PC-9 (cell line): ENCODE measurements at regions not wholly inside any gene's neighbourhood (a gene's known extent, or its start where the extent isn't known, plus 50 kb on each side); places are given as distances from the start of the nearest gene placed in this dataset.

Experiments used
- BruUV-seq: library from RNA; stranded (reverse); fragments of 400-500 nt; replicated peaks from 2 replicates; lab custom pipeline; 2021; lab: Mats Ljungman, UMichigan
- CTCF ChIA-PET: fragments of 300-600 bp; sonication (Branson Sonifier 250); formaldehyde crosslinking; loops from one replicate; lab custom pipeline; 2022; ENCODE audit warnings: antibody characterized with exemption; lab: Charles Lee
- POLR2A ChIA-PET: fragments of 300-600 bp; sonication (Branson Sonifier 250); formaldehyde crosslinking; loops from one replicate; lab custom pipeline; 2022; ENCODE audit warnings: antibody characterized with exemption; ENCODE audit not compliant: unreplicated experiment; lab: Charles Lee
- DNase-seq, 2 experiments: peaks; one replicate each; pipeline versions ENCODE4 v3.0.0 to v3.0.0-alpha.2; 2015 to 2022; ENCODE audit warnings: mixed read lengths in 1 of 2
- H2AFZ ChIP-seq: fragments of 200-600 bp; sonication (generic); 2 replicates; pipeline ENCODE4 v1.8.1; 2017; ENCODE audit warnings: antibody characterized with exemption
- H3F3A ChIP-seq: fragments of 200-600 bp; sonication (generic); 2 replicates; pipeline ENCODE4 v1.8.1; 2017; ENCODE audit warnings: antibody characterized with exemption, mild to moderate bottlenecking, low read depth; ENCODE audit not compliant: insufficient read depth
- H3K27ac ChIP-seq: fragments of 200-600 bp; sonication (generic); 2 replicates; pipeline ENCODE4 v1.6.1; 2016; ENCODE audit warnings: mixed run types
- H3K27me3 ChIP-seq: fragments of 200-600 bp; sonication (generic); 2 replicates; pipeline ENCODE4 v1.6.1; 2016; ENCODE audit warnings: low read depth, mixed run types; ENCODE audit not compliant: insufficient read depth
- H3K36me3 ChIP-seq: fragments of 200-600 bp; sonication (generic); 2 replicates; pipeline ENCODE4 v1.6.1; 2016; ENCODE audit warnings: low read depth, mixed run types
- H3K4me1 ChIP-seq: fragments of 200-600 bp; sonication (generic); replicated peaks from 2 replicates; pipeline ENCODE4 v1.6.1; 2016; ENCODE audit warnings: mixed run types; ENCODE audit not compliant: insufficient read depth
- H3K4me2 ChIP-seq: fragments of 200-600 bp; sonication (generic); 2 replicates; pipeline ENCODE4 v1.6.1; 2017; ENCODE audit warnings: mixed run types
- H3K4me3 ChIP-seq: fragments of 200-600 bp; sonication (generic); 2 replicates; pipeline ENCODE4 v1.6.1; 2016; ENCODE audit warnings: mixed run types
- H3K79me2 ChIP-seq: fragments of 200-600 bp; sonication (generic); 2 replicates; pipeline ENCODE4 v1.6.1; 2017; ENCODE audit warnings: low read depth, mixed run types
- H3K9me2 ChIP-seq: fragments of 200-600 bp; sonication (generic); 2 replicates; pipeline ENCODE4 v1.8.1; 2017; ENCODE audit warnings: mild to moderate bottlenecking; ENCODE audit not compliant: insufficient read depth
- H3K9me3 ChIP-seq: fragments of 200-600 bp; sonication (generic); 2 replicates; pipeline ENCODE4 v1.8.1; 2016; ENCODE audit warnings: low read depth; ENCODE audit not compliant: insufficient read depth
- H4K20me1 ChIP-seq: fragments of 200-600 bp; sonication (generic); 2 replicates; pipeline ENCODE4 v1.8.1; 2017; ENCODE audit not compliant: insufficient read depth
- CTCF ChIP-seq: fragments of 200-600 bp; sonication (generic); conservative IDR thresholded peaks from 2 replicates; pipeline ENCODE4 v1.6.1; 2017; ENCODE audit warnings: mixed run types, antibody characterized with exemption, mild to moderate bottlenecking, moderate library complexity
- EZH2 ChIP-seq: fragments of 200-600 bp; sonication (generic); IDR thresholded peaks from 2 replicates; pipeline ENCODE4 v1.8.0; 2017; ENCODE audit warnings: antibody characterized with exemption, low read depth
- intact Hi-C: fragments of 100-400 bp; cut with micrococcal nuclease; formaldehyde crosslinking; loops from one replicate; pipeline ENCODE4 v1.10.0; 2022; ENCODE audit not compliant: unreplicated experiment

- no peak for TF ChIP-seq CTCF
- TF ChIP-seq EZH2, result no peak
- POLR2A ChIA-PET, result no interaction called here
- no peaks in the 10 kb centered on the region for H3K79me2 ChIP-seq
- H3K4me2 ChIP-seq, result no peak overlapping the region
- no peaks in the 10 kb centered on the region for H4K20me1 ChIP-seq
- no peaks in the 10 kb centered on the region; the same call in 1 of the 2 replicates for H3F3A ChIP-seq
- no peak for DNase-seq
- no peaks in the 10 kb centered on the region; the same call in 1 of the 2 replicates for H3K9me2 ChIP-seq
- H2AFZ ChIP-seq, result peak overlapping the region; percentile 23; the same call in 1 of the 2 replicates
- no peaks in the 10 kb centered on the region for H3K9me3 ChIP-seq
- H3K27ac ChIP-seq, result no peak overlapping the region
- intact Hi-C loops, result loop anchor here (5.0 kb wide), 1 partner anchor 106 kb away; the partner anchor contains the start of gene DPYD
- no peaks in the 10 kb centered on the region; the same call in 1 of the 2 replicates for H3K4me1 ChIP-seq
- CTCF ChIA-PET, result no interaction called here
- no TSS peak for BruUV-seq
- H3K27me3 ChIP-seq, result no peaks in the 10 kb centered on the region
- H3K36me3 ChIP-seq, result no peaks in the 10 kb centered on the region
- no peak overlapping the region for H3K4me3 ChIP-seq
Measured at GRCh38 chr1:98028800-98029199, 108.0 kb upstream of the DPYD start.

DNA sequence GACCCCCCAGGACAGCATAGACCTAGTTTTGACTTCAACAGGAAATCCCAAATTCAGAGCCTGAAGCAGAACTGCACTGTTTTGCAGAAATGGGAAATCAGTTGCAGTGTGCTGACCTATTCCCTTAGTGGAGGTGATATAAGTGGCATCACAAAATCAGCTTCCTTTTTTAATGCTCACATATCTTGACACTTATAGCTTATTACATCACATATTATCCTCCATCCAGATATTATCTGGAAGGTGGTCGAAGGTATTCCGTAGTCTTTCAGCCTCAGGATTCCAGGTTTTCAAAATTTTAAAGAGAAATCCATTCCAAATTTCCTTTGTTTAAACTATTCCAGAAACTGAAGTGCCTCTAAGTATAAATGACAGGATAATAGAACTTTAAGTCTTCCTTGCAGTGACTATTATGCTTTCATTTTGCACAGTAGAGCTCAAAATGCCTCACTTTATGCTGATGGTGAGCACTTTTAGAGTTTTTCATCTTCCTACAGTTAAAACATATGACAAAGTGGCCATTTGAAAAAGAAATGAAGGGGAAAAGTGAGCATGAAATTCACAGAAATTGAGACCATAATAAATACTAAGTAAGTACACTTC is 106.4 kb upstream of the DPYD start:
- Histone ChIP-seq H3K27ac (no peak overlapping the region), H3K9me2 (no peaks in the 10 kb centered on the region; the same call in 1 of the 2 replicates), H3K27me3 (no peaks in the 10 kb centered on the region), H3K9me3 (no peaks in the 10 kb centered on the region), H4K20me1 (no peaks in the 10 kb centered on the region), H3K4me2 (no peak overlapping the region), H3F3A (no peaks in the 10 kb centered on the region; the same call in 1 of the 2 replicates), H3K36me3 (no peaks in the 10 kb centered on the region), H3K79me2 (no peaks in the 10 kb centered on the region), H3K4me3 (no peak overlapping the region), H2AFZ (no peak overlapping the region), H3K4me1 (no peaks in the 10 kb centered on the region; the same call in 1 of the 2 replicates)
- no peak for TF ChIP-seq CTCF
- no peak for TF ChIP-seq EZH2
- intact Hi-C loops, result loop anchor here (5.0 kb wide), 1 partner anchor 105 kb away; the partner anchor contains the start of gene DPYD
- ChIA-PET CTCF (no interaction called here), POLR2A (no interaction called here)
- DNase-seq, result no peak
- BruUV-seq, result TSS peak; percentile 97

DNA sequence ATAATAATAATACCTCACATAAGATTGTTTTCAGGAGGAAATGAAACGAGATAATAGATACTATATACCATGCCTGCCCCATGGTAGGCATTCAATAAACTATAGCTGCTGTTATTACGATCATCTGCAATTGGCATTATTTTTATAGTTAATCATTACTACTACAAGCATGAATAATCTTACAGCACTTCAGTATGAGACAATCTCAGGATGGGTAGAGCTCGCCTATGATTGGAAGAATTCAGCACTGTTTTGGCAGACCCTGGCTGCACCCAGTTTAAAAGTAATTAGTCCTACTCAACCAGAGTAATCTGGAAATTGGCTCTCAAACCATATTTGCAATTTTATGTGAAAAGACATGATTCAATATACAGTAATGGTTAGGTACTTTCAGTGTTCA is 105.0 kb upstream of the DPYD start:
- BruUV-seq, result no TSS peak
- H3K4me2 ChIP-seq, result no peak overlapping the region
- H2AFZ ChIP-seq, result no peak overlapping the region
- ChIA-PET POLR2A (no interaction called here), CTCF (interaction anchor here (0.6 kb wide), 1 partner anchor 22 kb away, joined by 3 read pairs; no protein-coding TSS in a partner anchor)
- no peaks in the 10 kb centered on the region for H3K79me2 ChIP-seq
- no peaks in the 10 kb centered on the region for H3K36me3 ChIP-seq
- no peak overlapping the region for H3K4me3 ChIP-seq
- H4K20me1 ChIP-seq, result no peaks in the 10 kb centered on the region
- H3K27me3 ChIP-seq, result no peaks in the 10 kb centered on the region
- no peaks in the 10 kb centered on the region; the same call in 1 of the 2 replicates for H3F3A ChIP-seq
- DNase-seq, result no peak
- intact Hi-C loops, result loop anchor here (5.0 kb wide), 1 partner anchor 104 kb away; the partner anchor contains the start of gene DPYD
- no peaks in the 10 kb centered on the region; the same call in 1 of the 2 replicates for H3K9me2 ChIP-seq
- H3K9me3 ChIP-seq, result no peaks in the 10 kb centered on the region
- H3K4me1 ChIP-seq, result no peaks in the 10 kb centered on the region; the same call in 1 of the 2 replicates
- no peak for TF ChIP-seq EZH2
- no peak for TF ChIP-seq CTCF
- no peak overlapping the region for H3K27ac ChIP-seq
